ENCODE measurements at regions not wholly inside any gene's neighbourhood (a gene's known extent, or its start where the extent isn't known, plus 50 kb on each side); places are given as distances from the start of the nearest gene placed in this dataset.

- Histone ChIP-seq H3K36me3 (ENCODE audit: control insufficient read depth in 2 of 2, extremely low read depth in 1 of 2, insufficient read depth in 2 of 2, low read length in 2 of 2) (no peaks in the 10 kb centered on the region), H3K4me1 (ENCODE audit: control insufficient read depth, extremely low read depth, insufficient read depth, low read length) (no peaks in the 10 kb centered on the region), H3K9me3 (ENCODE audit: control insufficient read depth, low read depth, low read length) (no peaks in the 10 kb centered on the region), H3K27ac (ENCODE audit: control insufficient read depth, insufficient read depth, low read length) (no peak overlapping the region), H3K9me1 (ENCODE audit: control insufficient read depth, extremely low read depth, insufficient read depth, low read length) (no peaks in the 10 kb centered on the region), H4K20me1 (ENCODE audit: control insufficient read depth, extremely low read depth, insufficient read depth, low read length) (no peaks in the 10 kb centered on the region), H3K9ac (ENCODE audit: control insufficient read depth, extremely low read depth, insufficient read depth, low read length) (no peak overlapping the region), H3K79me2 (ENCODE audit: control insufficient read depth, insufficient read depth, low read length) (no peaks in the 10 kb centered on the region), H3K4me2 (ENCODE audit: control insufficient read depth, extremely low read depth, insufficient read depth, low read depth, low read length) (no peak overlapping the region), H3K27me3 (ENCODE audit: control insufficient read depth, extremely low read depth, insufficient read depth, low read length) (no peaks in the 10 kb centered on the region), H3K4me3 (ENCODE audit: control insufficient read depth in 2 of 3, extremely low read depth in 1 of 3, insufficient read depth in 2 of 3, low read depth in 1 of 3, low read length in 3 of 3) (no peak overlapping the region), H2AFZ (ENCODE audit: control insufficient read depth, low read length) (no peak overlapping the region)
- TF ChIP-seq EZH2 (IDR thresholded peaks at IDR 0.05; ENCODE audit: low read length), result no peak
- no peak for TF ChIP-seq CTCF (optimal IDR thresholded peaks at IDR 0.05 in 1 of 3, IDR thresholded peaks at IDR 0.05 in 1 of 3, conservative IDR thresholded peaks at IDR 0.05 in 1 of 3; ENCODE audit: extremely low read depth in 1 of 3, insufficient read depth in 2 of 3, low read length in 3 of 3)
- dilution Hi-C loops (cut with MboI; ENCODE audit: extremely low pct_ligation_motif_present, low sequenced_read_pairs), result no loop called here
- FAIRE-seq (no peak), DNase-seq (ENCODE audit: low read depth, low spot score) (no peak)
These were observed 282.6 kb downstream of the ZNF608 start for GRCh38 chr5:124463851-124464250.

GRCh38 chr5:124462751-124463150, 283.7 kb downstream of the ZNF608 start:
- H3K9me3 ChIP-seq (ENCODE audit: control insufficient read depth, low read depth, low read length), result no peaks in the 10 kb centered on the region
- no peaks in the 10 kb centered on the region for H3K4me1 ChIP-seq (ENCODE audit: control insufficient read depth, extremely low read depth, insufficient read depth, low read length)
- DNase-seq (ENCODE audit: low read depth, low spot score), result no peak
- no peaks in the 10 kb centered on the region for H4K20me1 ChIP-seq (ENCODE audit: control insufficient read depth, extremely low read depth, insufficient read depth, low read length)
- no peak overlapping the region for H3K9ac ChIP-seq (ENCODE audit: control insufficient read depth, extremely low read depth, insufficient read depth, low read length)
- no peak for FAIRE-seq
- no peak overlapping the region for H2AFZ ChIP-seq (ENCODE audit: control insufficient read depth, low read length)
- H3K36me3 ChIP-seq (ENCODE audit: control insufficient read depth in 2 of 2, extremely low read depth in 1 of 2, insufficient read depth in 2 of 2, low read length in 2 of 2), result no peaks in the 10 kb centered on the region
- no peaks in the 10 kb centered on the region for H3K9me1 ChIP-seq (ENCODE audit: control insufficient read depth, extremely low read depth, insufficient read depth, low read length)
- dilution Hi-C loops (cut with MboI; ENCODE audit: extremely low pct_ligation_motif_present, low sequenced_read_pairs), result no loop called here
- TF ChIP-seq CTCF (optimal IDR thresholded peaks at IDR 0.05 in 1 of 3, IDR thresholded peaks at IDR 0.05 in 1 of 3, conservative IDR thresholded peaks at IDR 0.05 in 1 of 3; ENCODE audit: extremely low read depth in 1 of 3, insufficient read depth in 2 of 3, low read length in 3 of 3) (no peak), EZH2 (IDR thresholded peaks at IDR 0.05; ENCODE audit: low read length) (no peak)
- no peak overlapping the region for H3K4me2 ChIP-seq (ENCODE audit: control insufficient read depth, extremely low read depth, insufficient read depth, low read depth, low read length)
- H3K79me2 ChIP-seq (ENCODE audit: control insufficient read depth, insufficient read depth, low read length), result no peaks in the 10 kb centered on the region
- H3K27ac ChIP-seq (ENCODE audit: control insufficient read depth, insufficient read depth, low read length), result no peak overlapping the region
- no peaks in the 10 kb centered on the region for H3K27me3 ChIP-seq (ENCODE audit: control insufficient read depth, extremely low read depth, insufficient read depth, low read length)
- no peak overlapping the region for H3K4me3 ChIP-seq (ENCODE audit: control insufficient read depth in 2 of 3, extremely low read depth in 1 of 3, insufficient read depth in 2 of 3, low read depth in 1 of 3, low read length in 3 of 3)

Measured in keratinocyte (primary cell).